CD4-positive, alpha-beta memory T cell (primary cell): ENCODE measurements at regions not wholly inside any gene's neighbourhood (a gene's known extent, or its start where the extent isn't known, plus 50 kb on each side); places are given as distances from the start of the nearest gene placed in this dataset.
A peak's percentile ranks its signal among the peaks of the same experiment; 100 is the strongest.

Source experiments
- CTCF ChIA-PET: fragments of 350-600 bp; sonication (Branson Sonifier 250); formaldehyde crosslinking; loops from one replicate; lab custom pipeline; 2021; ENCODE audit warnings: inconsistent platforms; ENCODE audit not compliant: partially characterized antibody; lab: Charles Lee
- POLR2A ChIA-PET: fragments of 350-600 bp; sonication (Branson Sonifier 250); formaldehyde crosslinking; loops from one replicate; lab custom pipeline; 2021; ENCODE audit not compliant: partially characterized antibody; lab: Charles Lee
- DNase-seq, 5 donors: peaks; one replicate each; pipeline versions ENCODE4 v3.0.0 to v3.0.0-alpha.2; 2020 to 2022; ENCODE audit warnings: mixed read lengths in 1 of 5
- H3K27ac ChIP-seq: one replicate; pipeline ENCODE4 v1.7.0; 2013; ENCODE audit warnings: low read depth, low read length
- H3K27me3 ChIP-seq: 2 replicates; pipeline ENCODE4 v1.7.0; 2013; ENCODE audit warnings: mild to moderate bottlenecking, low read length, moderate library complexity; ENCODE audit not compliant: insufficient read depth
- H3K36me3 ChIP-seq: 2 replicates; pipeline ENCODE4 v1.7.0; 2013; ENCODE audit warnings: mild to moderate bottlenecking, low read length, moderate library complexity; ENCODE audit not compliant: insufficient read depth
- H3K4me1 ChIP-seq: 2 replicates; pipeline ENCODE4 v1.7.0; 2013; ENCODE audit warnings: mild to moderate bottlenecking, low read length, moderate library complexity; ENCODE audit not compliant: insufficient read depth
- H3K4me3 ChIP-seq, 2 donors: one replicate each; pipeline ENCODE4 v1.7.0; 2013; ENCODE audit warnings: low read length in 2 of 2, mild to moderate bottlenecking in 1 of 2
- H3K9me3 ChIP-seq, 2 donors: one replicate each; pipeline ENCODE4 v1.7.0; 2013; ENCODE audit warnings: low read length in 2 of 2, control low read depth in 1 of 2; ENCODE audit not compliant: control insufficient read depth in 1 of 2
- H3K27ac Mint-ChIP-seq, 7 donors: one replicate each; pipeline ENCODE4 v1.8.0; 2020 to 2021; ENCODE audit warnings: mixed read lengths in 7 of 7, mild to moderate bottlenecking in 6 of 7, inconsistent platforms in 3 of 7, moderate library complexity in 3 of 7
- H3K27me3 Mint-ChIP-seq, 2 donors: one replicate each; pipeline ENCODE4 v1.8.0; 2020 to 2021; ENCODE audit warnings: mixed read lengths in 2 of 2
- H3K36me3 Mint-ChIP-seq, 2 donors: one replicate each; pipeline ENCODE4 v1.8.0; 2020 to 2021; ENCODE audit warnings: mixed read lengths in 2 of 2, inconsistent platforms in 1 of 2, mild to moderate bottlenecking in 1 of 2
- H3K4me1 Mint-ChIP-seq, 4 donors: one replicate each; pipeline ENCODE4 v1.8.0; 2020 to 2021; ENCODE audit warnings: mixed read lengths in 4 of 4, mild to moderate bottlenecking in 1 of 4
- H3K4me3 Mint-ChIP-seq, 8 donors: one replicate each; pipeline ENCODE4 v1.8.0; 2020 to 2021; ENCODE audit warnings: mixed read lengths in 8 of 8, mild to moderate bottlenecking in 7 of 8, moderate library complexity in 6 of 8, inconsistent platforms in 3 of 8
- H3K9me3 Mint-ChIP-seq, 8 donors: one replicate each; pipeline ENCODE4 v1.8.0; 2020 to 2021; ENCODE audit warnings: mixed read lengths in 8 of 8, mild to moderate bottlenecking in 5 of 8, inconsistent platforms in 3 of 8, moderate library complexity in 1 of 8
- intact Hi-C: fragments of 100-400 bp; cut with micrococcal nuclease; formaldehyde crosslinking; loops from one replicate; pipeline ENCODE4 v1.15.1; 2023

GRCh38 chr12:93151079-93151762 is 222.1 kb upstream of the EEA1 start:
- Histone ChIP-seq H3K36me3 (no peaks in the 10 kb centered on the region), H3K27me3 (no peaks in the 10 kb centered on the region), H3K9me3 (no peaks in the 10 kb centered on the region), H3K27ac (no peak overlapping the region), H3K4me3 (no peak overlapping the region), H3K4me1 (no peaks in the 10 kb centered on the region)
- DNase-seq, result no peak
- POLR2A ChIA-PET, result no interaction called here
- intact Hi-C loops, result no loop called here
- Mint-ChIP-seq H3K27me3 (peaks cover 6 to 17% of the 10 kb centered on the region in 2 donors), H3K36me3 (no peaks in the 10 kb centered on the region), H3K4me1 (peaks cover 0 to 3% (median 0%) of the 10 kb centered on the region in 4 donors), H3K9me3 (peaks cover 0 to 10% (median 0%) of the 10 kb centered on the region in 8 donors), H3K27ac (no peak overlapping the region), H3K4me3 (no peak overlapping the region)
- CTCF ChIA-PET, result no interaction called here

- Histone ChIP-seq H3K36me3 (no peaks in the 10 kb centered on the region), H3K27me3 (no peaks in the 10 kb centered on the region), H3K27ac (no peak overlapping the region), H3K9me3 (no peaks in the 10 kb centered on the region), H3K4me3 (no peak overlapping the region), H3K4me1 (no peaks in the 10 kb centered on the region)
- intact Hi-C loops, result no loop called here
- peaks cover 0 to 17% (median 2%) of the 10 kb centered on the region in 8 donors for H3K9me3 Mint-ChIP-seq
- ChIA-PET CTCF (no interaction called here), POLR2A (no interaction called here)
- no peak overlapping the region for H3K4me3 Mint-ChIP-seq
- peaks cover 0 to 3% (median 0%) of the 10 kb centered on the region in 4 donors for H3K4me1 Mint-ChIP-seq
- H3K36me3 Mint-ChIP-seq, result no peaks in the 10 kb centered on the region
- peaks cover 11 to 17% of the 10 kb centered on the region in 2 donors for H3K27me3 Mint-ChIP-seq
- no peak for DNase-seq
- H3K27ac Mint-ChIP-seq, result no peak overlapping the region
These were observed 223.5 kb upstream of the EEA1 start for GRCh38 chr12:93152617-93153016.

DNA sequence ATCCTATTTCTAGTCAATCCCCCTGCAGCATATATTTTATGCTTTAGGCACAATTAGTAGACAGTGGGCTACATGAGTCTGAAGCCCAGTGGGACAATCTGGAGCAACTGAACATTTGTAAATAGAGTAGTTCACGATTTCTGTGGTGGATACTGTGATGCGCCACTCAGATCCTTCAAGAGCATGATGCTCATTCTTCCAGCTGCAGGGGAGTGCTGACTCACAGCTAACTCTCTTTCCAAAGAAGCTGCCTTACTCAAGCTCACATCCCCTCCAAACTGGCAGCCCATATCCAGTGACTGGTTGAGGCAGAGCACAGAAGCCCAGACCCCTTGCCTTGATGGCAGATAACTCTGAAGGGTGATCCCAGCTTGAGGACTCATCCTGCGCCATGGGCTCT is 224.2 kb upstream of the EEA1 start:
- H3K4me3 ChIP-seq, result no peak overlapping the region
- Mint-ChIP-seq H3K9me3 (peaks cover 0 to 22% (median 7%) of the 10 kb centered on the region in 8 donors), H3K27ac (no peak overlapping the region)

GRCh38 chr12:93154096-93154728 is 223.5 kb upstream of the NUDT4 start:
- no peaks in the 10 kb centered on the region for H3K4me1 ChIP-seq
- H3K9me3 ChIP-seq, result no peaks in the 10 kb centered on the region
- no peak overlapping the region for H3K4me3 Mint-ChIP-seq
- POLR2A ChIA-PET, result no interaction called here
- peaks cover 0 to 3% (median 0%) of the 10 kb centered on the region in 4 donors for H3K4me1 Mint-ChIP-seq
- H3K27ac ChIP-seq, result no peak overlapping the region
- no peak for DNase-seq
- no peaks in the 10 kb centered on the region for H3K36me3 Mint-ChIP-seq
- no peaks in the 10 kb centered on the region for H3K27me3 ChIP-seq
- no peaks in the 10 kb centered on the region for H3K36me3 ChIP-seq
- H3K27me3 Mint-ChIP-seq, result peaks cover 11 to 19% of the 10 kb centered on the region in 2 donors
- no peak overlapping the region for H3K27ac Mint-ChIP-seq
- peaks cover 0 to 30% (median 10%) of the 10 kb centered on the region in 8 donors for H3K9me3 Mint-ChIP-seq
- CTCF ChIA-PET, result no interaction called here
- intact Hi-C loops, result no loop called here
- H3K4me3 ChIP-seq, result no peak overlapping the region

More for the DNA sequence above, 224.2 kb upstream of the EEA1 start:
- CTCF ChIA-PET, result no interaction called here
- H3K9me3 ChIP-seq, result no peaks in the 10 kb centered on the region
- no peak overlapping the region for H3K4me3 Mint-ChIP-seq
- no peaks in the 10 kb centered on the region for H3K36me3 Mint-ChIP-seq
- peaks cover 11 to 19% of the 10 kb centered on the region in 2 donors for H3K27me3 Mint-ChIP-seq
- no peaks in the 10 kb centered on the region for H3K27me3 ChIP-seq
- no peak for DNase-seq
- no peaks in the 10 kb centered on the region for H3K36me3 ChIP-seq
- no peaks in the 10 kb centered on the region for H3K4me1 ChIP-seq
- POLR2A ChIA-PET, result no interaction called here
- peaks cover 0 to 3% (median 0%) of the 10 kb centered on the region in 4 donors for H3K4me1 Mint-ChIP-seq
- no peak overlapping the region for H3K27ac ChIP-seq
- intact Hi-C loops, result no loop called here

GRCh38 chr12:93154753-93155480 is 222.8 kb upstream of the NUDT4 start:
- no peaks in the 10 kb centered on the region for H3K36me3 Mint-ChIP-seq
- peaks cover 0 to 3% (median 0%) of the 10 kb centered on the region in 4 donors for H3K4me1 Mint-ChIP-seq
- ChIA-PET CTCF (no interaction called here), POLR2A (no interaction called here)
- no peak overlapping the region for H3K4me3 Mint-ChIP-seq
- no peak overlapping the region for H3K4me3 ChIP-seq
- H3K9me3 ChIP-seq, result no peaks in the 10 kb centered on the region
- no peak overlapping the region for H3K27ac ChIP-seq
- DNase-seq, result no peak
- intact Hi-C loops, result no loop called here
- H3K27ac Mint-ChIP-seq, result no peak overlapping the region
- H3K4me1 ChIP-seq, result no peaks in the 10 kb centered on the region
- H3K27me3 ChIP-seq, result no peaks in the 10 kb centered on the region
- H3K36me3 ChIP-seq, result no peaks in the 10 kb centered on the region
- peaks cover 0 to 35% (median 11%) of the 10 kb centered on the region in 8 donors for H3K9me3 Mint-ChIP-seq
- H3K27me3 Mint-ChIP-seq, result peaks cover 11 to 19% of the 10 kb centered on the region in 2 donors

DNA sequence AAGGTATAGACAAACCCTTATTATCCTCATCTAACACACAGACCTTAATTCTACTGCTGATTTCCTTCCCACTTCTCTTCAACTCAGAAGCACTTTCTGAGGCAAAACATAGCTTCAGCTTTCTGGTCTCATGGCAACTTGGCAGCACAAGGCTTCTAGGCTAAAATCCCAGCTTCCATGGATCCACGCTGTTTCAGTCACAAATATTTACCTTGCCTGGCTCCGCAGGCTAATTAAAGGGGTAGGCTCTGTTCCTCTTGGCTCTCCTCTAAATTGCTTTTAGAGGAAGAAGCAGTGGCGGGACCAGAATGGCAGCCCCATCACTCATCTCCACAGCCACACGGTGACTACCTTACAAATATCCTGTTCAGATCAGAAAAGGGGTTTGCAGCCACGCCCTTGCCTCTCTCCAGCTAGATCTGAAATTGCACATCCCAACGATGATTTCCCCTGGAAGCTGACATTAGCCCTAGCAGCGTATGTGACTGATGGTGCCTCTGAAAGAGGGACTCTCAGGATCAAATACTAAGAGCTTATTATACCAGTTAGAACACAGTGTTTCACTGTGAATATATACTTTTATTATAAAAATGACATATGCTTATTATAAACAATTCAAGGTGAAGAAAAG is 221.5 kb upstream of the NUDT4 start:
- Histone ChIP-seq H3K9me3 (no peaks in the 10 kb centered on the region), H3K4me3 (no peak overlapping the region), H3K4me1 (no peaks in the 10 kb centered on the region), H3K36me3 (no peaks in the 10 kb centered on the region), H3K27me3 (no peaks in the 10 kb centered on the region), H3K27ac (no peak overlapping the region)
- H3K9me3 Mint-ChIP-seq, result peaks cover 0 to 35% (median 11%) of the 10 kb centered on the region in 8 donors
- H3K36me3 Mint-ChIP-seq, result no peaks in the 10 kb centered on the region
- no peak overlapping the region for H3K4me3 Mint-ChIP-seq
- CTCF ChIA-PET, result interaction anchor here (0.5 kb wide), 1 partner anchor 919 kb away, joined by 3 read pairs; no protein-coding TSS in a partner anchor
- peaks cover 0 to 3% (median 0%) of the 10 kb centered on the region in 4 donors for H3K4me1 Mint-ChIP-seq
- intact Hi-C loops, result no loop called here
- H3K27me3 Mint-ChIP-seq, result peaks cover 11 to 19% of the 10 kb centered on the region in 2 donors
- H3K27ac Mint-ChIP-seq, result peak overlapping the region in 1 of 7 donors; percentile 24
- DNase-seq, result no peak
- POLR2A ChIA-PET, result no interaction called here

DNA sequence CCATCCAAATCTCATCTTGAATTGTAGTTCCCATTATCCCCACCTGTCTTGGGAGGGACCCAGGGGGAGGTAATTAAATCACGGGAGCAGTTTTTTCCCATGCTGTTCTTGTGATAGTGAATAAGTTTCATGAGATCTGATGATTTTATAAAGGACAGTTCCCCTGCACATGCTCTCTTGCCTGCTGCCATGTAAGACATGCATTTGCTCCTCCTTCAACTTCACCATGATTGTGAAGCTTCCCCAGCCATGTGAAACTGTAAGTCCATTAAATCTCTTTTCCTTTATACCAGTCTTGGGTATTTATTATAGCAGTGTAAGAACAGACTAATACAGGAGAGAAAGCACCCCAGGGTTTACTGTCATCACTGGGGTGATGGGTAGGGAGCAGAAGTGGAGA is 220.4 kb upstream of the NUDT4 start:
- Histone ChIP-seq H3K4me1 (no peaks in the 10 kb centered on the region), H3K36me3 (no peaks in the 10 kb centered on the region), H3K27me3 (no peaks in the 10 kb centered on the region), H3K9me3 (no peaks in the 10 kb centered on the region), H3K4me3 (no peak overlapping the region), H3K27ac (no peak overlapping the region)
- CTCF ChIA-PET, result no interaction called here
- Mint-ChIP-seq H3K27me3 (peaks cover 11 to 19% of the 10 kb centered on the region in 2 donors), H3K9me3 (peaks cover 0 to 35% (median 11%) of the 10 kb centered on the region in 8 donors), H3K36me3 (no peaks in the 10 kb centered on the region), H3K4me1 (peaks cover 0 to 3% (median 0%) of the 10 kb centered on the region in 4 donors), H3K27ac (no peak overlapping the region), H3K4me3 (no peak overlapping the region)
- POLR2A ChIA-PET, result no interaction called here
- intact Hi-C loops, result no loop called here
- no peak for DNase-seq
